GM10266 (cell line): ENCODE measurements at regions not wholly inside any gene's neighbourhood (a gene's known extent, or its start where the extent isn't known, plus 50 kb on each side); places are given as distances from the start of the nearest gene placed in this dataset.

ENCODE experiments used
- DNase-seq: peaks from one replicate; pipeline ENCODE4 v3.0.0; 2012; ENCODE audit errors: extremely low spot score
- TF ChIP-seq, protein P1 (sequence below): IDR thresholded peaks from 2 replicates; pipeline ENCODE4 v1.5.1; 2012; ENCODE audit warnings: mild to moderate bottlenecking, low read depth; ENCODE audit not compliant: control insufficient read depth, insufficient read depth; ENCODE audit errors: missing control alignments

DNA sequence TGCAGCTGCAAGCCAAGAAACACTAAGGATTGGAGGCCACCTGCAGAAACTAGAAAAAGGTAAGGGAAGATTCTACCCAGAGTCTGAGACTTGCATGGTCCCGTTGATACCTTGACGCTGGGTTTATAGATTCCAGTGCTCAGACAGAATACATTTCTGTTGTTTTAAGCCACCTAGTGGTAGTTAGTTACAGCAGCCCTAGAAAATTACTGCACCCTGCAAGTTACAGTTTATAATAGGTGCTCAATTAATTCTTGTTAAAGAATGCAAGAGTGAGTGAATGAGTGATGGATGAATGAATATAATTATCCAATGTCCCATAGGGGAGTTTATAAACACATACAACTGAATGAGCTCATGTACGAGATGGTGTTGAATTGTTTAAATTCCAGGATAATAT, 453.1 kb upstream of the SLC35B3 start:
- TF ChIP-seq, protein P1, sequence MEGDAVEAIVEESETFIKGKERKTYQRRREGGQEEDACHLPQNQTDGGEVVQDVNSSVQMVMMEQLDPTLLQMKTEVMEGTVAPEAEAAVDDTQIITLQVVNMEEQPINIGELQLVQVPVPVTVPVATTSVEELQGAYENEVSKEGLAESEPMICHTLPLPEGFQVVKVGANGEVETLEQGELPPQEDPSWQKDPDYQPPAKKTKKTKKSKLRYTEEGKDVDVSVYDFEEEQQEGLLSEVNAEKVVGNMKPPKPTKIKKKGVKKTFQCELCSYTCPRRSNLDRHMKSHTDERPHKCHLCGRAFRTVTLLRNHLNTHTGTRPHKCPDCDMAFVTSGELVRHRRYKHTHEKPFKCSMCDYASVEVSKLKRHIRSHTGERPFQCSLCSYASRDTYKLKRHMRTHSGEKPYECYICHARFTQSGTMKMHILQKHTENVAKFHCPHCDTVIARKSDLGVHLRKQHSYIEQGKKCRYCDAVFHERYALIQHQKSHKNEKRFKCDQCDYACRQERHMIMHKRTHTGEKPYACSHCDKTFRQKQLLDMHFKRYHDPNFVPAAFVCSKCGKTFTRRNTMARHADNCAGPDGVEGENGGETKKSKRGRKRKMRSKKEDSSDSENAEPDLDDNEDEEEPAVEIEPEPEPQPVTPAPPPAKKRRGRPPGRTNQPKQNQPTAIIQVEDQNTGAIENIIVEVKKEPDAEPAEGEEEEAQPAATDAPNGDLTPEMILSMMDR, result no peak
- peak; percentile 35 for DNase-seq

DNA sequence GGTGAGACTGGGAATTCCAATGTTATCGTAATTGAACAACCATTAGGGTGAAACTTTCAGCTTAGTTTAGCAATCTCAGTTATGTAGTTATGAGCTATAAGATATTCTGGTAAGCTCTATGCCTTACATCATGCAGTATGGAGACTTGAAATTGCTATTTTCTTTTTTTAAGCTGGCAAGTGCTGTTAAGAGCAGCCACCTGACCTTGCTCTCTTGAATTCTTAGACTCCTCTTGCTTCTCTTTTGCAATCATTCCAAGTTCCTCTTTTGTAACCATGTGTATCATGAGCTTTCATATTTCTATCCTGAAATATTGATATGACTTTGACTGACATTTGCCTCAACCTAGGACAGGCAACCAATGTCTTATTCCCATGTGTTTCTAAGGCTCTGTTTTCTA, 446.3 kb upstream of the SLC35B3 start:
- TF ChIP-seq, protein P1, result no peak
- no peak for DNase-seq

DNA sequence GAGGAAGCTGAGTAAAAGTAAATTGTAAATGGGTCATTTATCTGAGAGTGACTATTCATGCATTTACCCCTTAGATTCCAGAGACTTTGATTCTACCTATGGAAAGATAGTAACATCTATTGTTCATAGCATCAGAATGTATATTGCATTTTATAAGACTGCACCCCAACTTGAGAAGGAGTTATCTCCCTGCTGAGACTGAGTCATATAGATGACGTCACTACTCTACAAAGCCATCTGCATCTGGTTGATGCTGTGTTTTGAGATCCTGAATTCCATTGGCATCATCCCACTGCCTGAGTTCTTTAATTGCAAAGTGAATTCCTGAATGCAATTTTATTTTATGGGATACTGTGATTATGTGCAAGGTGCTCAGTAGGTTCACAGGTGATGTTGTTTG, 444.0 kb upstream of the SLC35B3 start:
- no peak for DNase-seq
- TF ChIP-seq, protein P1, result no peak

DNA sequence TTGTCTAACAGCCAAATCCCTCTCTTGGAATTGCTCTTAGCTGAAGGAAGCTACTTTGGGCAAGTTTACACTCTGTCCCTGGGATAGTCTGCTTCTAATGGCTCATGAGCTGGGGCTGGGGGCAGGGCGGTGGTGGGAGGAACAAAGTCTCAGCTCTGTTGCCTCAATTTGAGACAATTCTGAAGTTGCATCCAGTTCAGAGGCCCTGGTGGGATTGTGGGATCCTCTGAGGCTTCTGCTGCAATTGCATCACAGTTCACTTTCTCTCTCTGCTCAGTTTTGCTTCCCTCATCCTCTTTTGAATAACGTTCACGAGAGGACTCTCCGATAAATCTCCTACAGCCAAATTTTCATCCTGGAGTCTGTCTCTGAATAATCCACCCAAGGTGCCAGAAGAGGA, 440.6 kb upstream of the SLC35B3 start:
- no peak for DNase-seq
- TF ChIP-seq, protein P1, result no peak

DNA sequence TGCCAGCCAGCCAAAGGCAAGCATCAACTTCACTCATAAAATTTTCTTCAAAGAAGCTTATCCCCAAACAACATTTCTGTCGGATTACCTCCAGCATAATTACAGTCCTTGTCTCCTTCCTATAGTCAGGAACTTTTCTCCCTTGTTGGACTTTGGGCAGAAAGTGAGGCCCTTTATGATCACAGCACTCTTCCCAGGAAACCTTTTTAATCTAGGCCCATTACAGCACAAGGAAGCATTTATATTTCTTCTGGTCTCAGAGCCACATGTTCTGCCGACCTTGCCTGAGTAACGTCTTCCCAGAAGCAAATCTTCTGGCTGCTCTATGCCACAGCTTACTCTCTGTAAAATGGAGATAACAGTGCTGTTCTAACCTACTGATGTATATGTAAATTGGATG, 437.2 kb upstream of the SLC35B3 start:
- DNase-seq, result no peak
- TF ChIP-seq, protein P1, result no peak

DNA sequence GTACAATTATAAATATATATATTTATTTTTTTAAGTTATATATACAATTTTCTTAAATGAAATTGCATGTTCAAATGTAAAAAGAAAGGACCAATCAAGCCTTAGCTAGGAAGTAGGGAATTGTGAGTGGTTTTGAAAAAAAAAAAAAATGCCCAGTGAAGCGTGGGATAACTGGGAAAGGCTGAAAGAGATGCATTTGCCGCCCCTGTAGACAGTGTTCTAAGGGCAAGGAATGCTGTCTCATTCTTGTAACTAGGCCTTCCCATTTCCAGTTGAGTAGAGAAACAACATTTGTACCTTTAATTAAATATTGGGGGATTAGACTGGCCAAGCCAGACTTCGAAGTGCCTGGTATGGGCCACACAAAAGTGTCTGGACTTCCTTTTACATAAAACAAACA, 430.1 kb upstream of the SLC35B3 start:
- no peak for DNase-seq
- TF ChIP-seq, protein P1, result no peak

DNA sequence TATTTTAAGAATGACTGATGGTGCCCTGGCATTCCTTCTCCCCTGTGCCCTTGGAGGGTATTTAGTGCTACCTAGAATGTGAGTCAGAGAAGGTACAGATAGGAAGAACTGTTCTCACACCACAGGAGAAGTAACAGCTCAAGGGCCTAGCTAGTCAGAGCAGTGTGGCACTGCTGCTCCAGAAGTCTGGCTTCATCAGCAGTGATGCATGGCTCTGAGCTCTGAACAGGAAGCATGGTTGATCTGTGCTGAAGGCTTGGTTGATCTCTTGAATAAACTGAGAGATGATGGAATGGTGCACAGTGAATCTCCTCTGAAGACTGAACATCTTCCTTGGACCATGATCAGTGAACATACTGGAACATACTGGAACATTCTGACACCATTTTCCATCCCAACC, 425.3 kb upstream of the SLC35B3 start:
- no peak for DNase-seq
- TF ChIP-seq, protein P1, result no peak

DNA sequence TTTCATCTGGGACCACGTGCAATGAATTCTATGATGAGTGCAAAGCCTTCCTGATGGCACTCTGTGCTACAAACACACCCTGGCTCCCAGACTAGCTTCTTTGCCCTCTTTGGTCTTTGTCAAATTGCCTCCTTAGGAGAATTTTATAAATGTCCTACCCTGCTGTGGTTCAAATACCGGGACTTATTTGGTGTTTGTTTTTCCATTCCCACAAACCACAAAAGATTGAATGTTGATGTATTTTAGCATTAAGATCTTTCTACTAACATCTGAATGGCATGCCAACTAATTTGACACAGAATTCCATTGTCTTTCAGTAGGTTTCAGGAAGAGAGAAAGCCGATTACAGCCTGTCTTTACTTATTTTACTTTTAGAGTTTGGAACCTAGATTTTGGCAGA, 424.2 kb upstream of the SLC35B3 start:
- TF ChIP-seq, protein P1, result no peak
- no peak for DNase-seq
